DND-41 (cell line): ENCODE measurements at regions not wholly inside any gene's neighbourhood (a gene's known extent, or its start where the extent isn't known, plus 50 kb on each side); places are given as distances from the start of the nearest gene placed in this dataset.

Experiments
- ATAC-seq: fragments of 200-7000 bp; cut with Tn5 transposase; 3 replicates; pipeline ENCODE4 v1.9.1; 2021; ENCODE audit warnings: low read depth; ENCODE audit not compliant: insufficient read depth
- DNase-seq: peaks from one replicate; pipeline ENCODE4 v3.0.0-alpha.2; 2020
- H2AFZ ChIP-seq: 2 replicates; pipeline ENCODE4 v1.6.0; 2012; ENCODE audit warnings: low read depth, low read length
- H3K27ac ChIP-seq: 2 replicates; pipeline ENCODE4 v1.5.1; 2012; ENCODE audit warnings: low read length, inconsistent platforms
- H3K27me3 ChIP-seq: fragments of 200-600 bp; sonication (generic); 2 replicates; pipeline ENCODE4 v1.6.0; 2012; ENCODE audit warnings: low read length, mild to moderate bottlenecking, inconsistent platforms; ENCODE audit not compliant: insufficient read depth, poor library complexity
- H3K36me3 ChIP-seq: 2 replicates; pipeline ENCODE4 v1.5.1; 2012; ENCODE audit warnings: low read length, inconsistent platforms; ENCODE audit not compliant: insufficient read depth
- H3K4me1 ChIP-seq: 2 replicates; pipeline ENCODE4 v1.5.1; 2012; ENCODE audit warnings: mild to moderate bottlenecking, low read length; ENCODE audit not compliant: insufficient read depth
- H3K4me2 ChIP-seq: 2 replicates; pipeline ENCODE4 v1.6.0; 2012; ENCODE audit warnings: mild to moderate bottlenecking, moderate library complexity, low read length, inconsistent platforms; ENCODE audit not compliant: insufficient read depth
- H3K4me3 ChIP-seq, 2 experiments: fragments of 200-600 bp in 1 of 2; shearing (Covaris generic) in 1 of 2; 2 replicates each; pipeline ENCODE4 v1.5.1; 2012 to 2016; ENCODE audit warnings: inconsistent platforms in 2 of 2, low read length in 2 of 2, mild to moderate bottlenecking in 2 of 2, low read depth in 1 of 2, moderate library complexity in 1 of 2
- H3K79me2 ChIP-seq: 2 replicates; pipeline ENCODE4 v1.6.0; 2012; ENCODE audit warnings: low read length, inconsistent platforms; ENCODE audit not compliant: insufficient read depth
- H3K9ac ChIP-seq: 2 replicates; pipeline ENCODE4 v1.6.0; 2012; ENCODE audit warnings: low read depth, mild to moderate bottlenecking, inconsistent platforms, low read length, moderate library complexity
- H3K9me3 ChIP-seq: 2 replicates; pipeline ENCODE4 v1.5.1; 2012; ENCODE audit warnings: low read length, moderate library complexity, mild to moderate bottlenecking, inconsistent platforms; ENCODE audit not compliant: insufficient read depth, severe bottlenecking
- H4K20me1 ChIP-seq: 2 replicates; pipeline ENCODE4 v1.6.0; 2012; ENCODE audit warnings: low read length; ENCODE audit not compliant: insufficient read depth
- EZH2 ChIP-seq: IDR thresholded peaks from 3 replicates; pipeline ENCODE4 v1.6.1; 2012; ENCODE audit warnings: borderline replicate concordance, low read depth, mild to moderate bottlenecking, moderate library complexity, low read length, inconsistent platforms; ENCODE audit not compliant: severe bottlenecking
- TF ChIP-seq, protein P1 (sequence below): IDR thresholded peaks from 2 replicates; pipeline ENCODE4 v1.5.1; 2012; ENCODE audit warnings: borderline replicate concordance, low read length, moderate library complexity, mild to moderate bottlenecking; ENCODE audit not compliant: poor library complexity, severe bottlenecking; ENCODE audit errors: extremely low read depth

DNA sequence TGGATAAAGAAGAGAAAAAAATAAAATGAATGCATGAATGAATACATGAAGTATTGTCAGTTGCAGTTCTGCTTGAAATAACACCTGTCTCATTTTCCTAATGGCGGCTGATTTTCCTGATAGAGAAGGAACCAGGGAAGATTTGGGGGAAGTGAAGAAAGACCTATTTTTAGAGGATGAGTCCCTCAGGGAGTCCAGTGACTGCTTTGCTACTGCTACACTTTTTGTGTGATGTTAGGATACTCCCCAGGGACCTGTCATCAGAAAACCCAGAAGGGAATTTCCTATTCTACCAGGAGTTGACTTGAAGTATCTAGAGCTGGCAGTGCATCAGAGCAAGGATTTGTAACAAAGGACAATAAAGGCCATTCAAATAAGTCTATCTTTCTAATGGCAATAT lies 114.8 kb downstream of the MAB21L3 start:
- no peak overlapping the region for H3K4me3 ChIP-seq
- no peak overlapping the region for H3K9ac ChIP-seq
- H3K9me3 ChIP-seq, result no peaks in the 10 kb centered on the region
- no peak overlapping the region for H3K4me2 ChIP-seq
- H3K4me1 ChIP-seq, result no peaks in the 10 kb centered on the region
- no peak for TF ChIP-seq EZH2
- TF ChIP-seq, protein P1, sequence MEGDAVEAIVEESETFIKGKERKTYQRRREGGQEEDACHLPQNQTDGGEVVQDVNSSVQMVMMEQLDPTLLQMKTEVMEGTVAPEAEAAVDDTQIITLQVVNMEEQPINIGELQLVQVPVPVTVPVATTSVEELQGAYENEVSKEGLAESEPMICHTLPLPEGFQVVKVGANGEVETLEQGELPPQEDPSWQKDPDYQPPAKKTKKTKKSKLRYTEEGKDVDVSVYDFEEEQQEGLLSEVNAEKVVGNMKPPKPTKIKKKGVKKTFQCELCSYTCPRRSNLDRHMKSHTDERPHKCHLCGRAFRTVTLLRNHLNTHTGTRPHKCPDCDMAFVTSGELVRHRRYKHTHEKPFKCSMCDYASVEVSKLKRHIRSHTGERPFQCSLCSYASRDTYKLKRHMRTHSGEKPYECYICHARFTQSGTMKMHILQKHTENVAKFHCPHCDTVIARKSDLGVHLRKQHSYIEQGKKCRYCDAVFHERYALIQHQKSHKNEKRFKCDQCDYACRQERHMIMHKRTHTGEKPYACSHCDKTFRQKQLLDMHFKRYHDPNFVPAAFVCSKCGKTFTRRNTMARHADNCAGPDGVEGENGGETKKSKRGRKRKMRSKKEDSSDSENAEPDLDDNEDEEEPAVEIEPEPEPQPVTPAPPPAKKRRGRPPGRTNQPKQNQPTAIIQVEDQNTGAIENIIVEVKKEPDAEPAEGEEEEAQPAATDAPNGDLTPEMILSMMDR, result no peak
- DNase-seq (no peak), ATAC-seq (no peak)
- H3K36me3 ChIP-seq, result no peaks in the 10 kb centered on the region
- H4K20me1 ChIP-seq, result no peaks in the 10 kb centered on the region; the same call in 1 of the 2 replicates
- H2AFZ ChIP-seq, result no peak overlapping the region
- H3K27me3 ChIP-seq, result no peaks in the 10 kb centered on the region
- no peak overlapping the region for H3K27ac ChIP-seq
- no peaks in the 10 kb centered on the region for H3K79me2 ChIP-seq

DNA sequence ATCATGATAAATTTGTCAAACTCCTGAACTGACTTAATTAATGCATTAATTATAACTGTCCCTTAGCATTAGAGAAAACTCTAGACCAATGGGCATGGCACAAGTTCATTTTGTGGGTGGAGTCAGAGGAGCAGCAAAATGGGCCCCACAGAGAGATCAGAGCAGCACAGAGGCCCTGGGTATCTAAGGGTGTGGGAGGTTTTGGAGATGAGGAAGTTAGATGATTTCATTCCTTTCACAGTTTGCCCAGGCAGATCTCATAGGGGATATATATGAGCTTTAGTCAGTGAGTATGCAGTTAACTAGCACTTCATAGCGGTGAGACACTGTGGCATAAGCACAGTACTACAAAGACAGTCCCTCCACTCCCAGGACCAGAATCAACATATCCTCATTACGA lies 117.3 kb downstream of the MAB21L3 start:
- H3K4me2 ChIP-seq, result no peak overlapping the region

DNA sequence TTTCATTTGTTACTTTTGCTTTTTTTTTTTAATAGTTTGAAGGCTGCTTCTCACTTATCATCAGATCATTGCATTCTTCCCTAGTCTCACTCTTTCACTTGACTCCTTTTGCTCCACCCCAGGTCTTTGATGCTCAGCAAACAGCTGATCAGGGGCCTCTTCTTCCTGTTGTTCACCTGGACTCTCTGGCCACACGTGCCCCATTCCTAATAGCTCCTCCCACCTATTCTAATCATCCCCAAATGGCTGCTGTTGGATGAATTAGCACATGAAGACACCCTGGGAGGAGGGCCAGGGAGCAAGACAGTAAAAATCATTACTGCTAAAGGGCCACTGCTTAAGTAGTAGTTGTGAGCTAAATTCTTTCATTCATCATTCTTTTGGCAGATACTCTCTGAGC lies 119.5 kb downstream of the MAB21L3 start:
- Histone ChIP-seq H3K9me3 (no peaks in the 10 kb centered on the region), H3K36me3 (no peaks in the 10 kb centered on the region), H3K27ac (no peak overlapping the region), H3K27me3 (no peaks in the 10 kb centered on the region), H3K4me1 (no peaks in the 10 kb centered on the region), H4K20me1 (no peaks in the 10 kb centered on the region), H3K79me2 (no peaks in the 10 kb centered on the region), H3K4me2 (no peak overlapping the region), H3K4me3 (no peak overlapping the region), H3K9ac (no peak overlapping the region), H2AFZ (no peak overlapping the region)
- no peak for DNase-seq
- TF ChIP-seq, protein P1, result no peak
- TF ChIP-seq EZH2, result no peak
- no peak for ATAC-seq

More for the DNA sequence above, 117.3 kb downstream of the MAB21L3 start:
- no peaks in the 10 kb centered on the region for H3K27me3 ChIP-seq
- H3K9me3 ChIP-seq, result no peaks in the 10 kb centered on the region
- no peaks in the 10 kb centered on the region for H3K36me3 ChIP-seq
- no peaks in the 10 kb centered on the region; the same call in 1 of the 2 replicates for H4K20me1 ChIP-seq
- H2AFZ ChIP-seq, result no peak overlapping the region
- H3K4me3 ChIP-seq, result no peak overlapping the region
- H3K9ac ChIP-seq, result no peak overlapping the region
- H3K4me1 ChIP-seq, result no peaks in the 10 kb centered on the region
- DNase-seq (no peak), ATAC-seq (no peak)
- TF ChIP-seq, protein P1, result no peak
- no peak for TF ChIP-seq EZH2
- H3K79me2 ChIP-seq, result no peaks in the 10 kb centered on the region
- H3K27ac ChIP-seq, result no peak overlapping the region

DNA sequence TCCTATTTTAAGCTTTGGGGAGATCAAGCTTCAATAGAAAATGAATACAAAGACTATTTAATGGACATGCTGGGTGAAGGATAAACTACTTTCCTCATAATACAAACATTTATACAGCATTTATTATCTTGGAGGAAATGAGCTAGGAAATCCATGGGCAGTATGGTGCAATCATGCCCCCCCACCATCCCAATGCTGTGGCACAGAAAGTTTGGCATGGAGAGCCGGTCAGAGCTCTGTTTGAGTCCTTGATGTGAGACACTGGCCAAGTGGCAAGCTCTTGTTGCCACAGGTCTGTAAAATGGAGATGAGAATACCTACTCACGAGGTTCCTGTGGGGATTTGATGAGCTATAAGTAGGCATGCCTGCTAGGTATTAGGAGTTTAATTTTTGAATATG lies 120.6 kb downstream of the MAB21L3 start:
- no peak for TF ChIP-seq EZH2
- TF ChIP-seq, protein P1, result no peak
- Histone ChIP-seq H3K4me3 (no peak overlapping the region), H2AFZ (no peak overlapping the region), H3K4me1 (no peaks in the 10 kb centered on the region), H3K27ac (no peak overlapping the region), H3K36me3 (no peaks in the 10 kb centered on the region), H3K9ac (no peak overlapping the region), H3K4me2 (no peak overlapping the region), H3K79me2 (no peaks in the 10 kb centered on the region), H3K27me3 (no peaks in the 10 kb centered on the region), H4K20me1 (no peaks in the 10 kb centered on the region), H3K9me3 (no peaks in the 10 kb centered on the region)
- DNase-seq (no peak), ATAC-seq (no peak)
